ENCODE measurements at regions not wholly inside any gene's neighbourhood (a gene's known extent, or its start where the extent isn't known, plus 50 kb on each side); places are given as distances from the start of the nearest gene placed in this dataset.

- TF ChIP-seq CTCF (IDR thresholded peaks at IDR 0.05) = no peak
- TF ChIP-seq POLR2A (IDR thresholded peaks at IDR 0.05) = no peak
Observed at GRCh38 chr13:65940720-65941119, 1289.4 kb downstream of the PCDH9 start.
